Endodermal cell (in vitro differentiated cells): ENCODE measurements at regions not wholly inside any gene's neighbourhood (a gene's known extent, or its start where the extent isn't known, plus 50 kb on each side); places are given as distances from the start of the nearest gene placed in this dataset.

Experiments
- DNase-seq: peaks from one replicate; pipeline ENCODE4 v3.0.0-alpha.2; 2017
- H3K27ac ChIP-seq: 2 replicates; pipeline ENCODE4 v1.5.1; 2013; ENCODE audit warnings: mild to moderate bottlenecking, low read depth, low read length, moderate library complexity
- H3K27me3 ChIP-seq: 2 replicates; pipeline ENCODE4 v1.6.1; 2013; ENCODE audit warnings: mild to moderate bottlenecking, low read length, moderate library complexity; ENCODE audit not compliant: insufficient read depth, control insufficient read depth, poor library complexity, severe bottlenecking
- H3K36me3 ChIP-seq: 2 replicates; pipeline ENCODE4 v1.7.0; 2013; ENCODE audit warnings: mild to moderate bottlenecking, low read length, moderate library complexity; ENCODE audit not compliant: control insufficient read depth, insufficient read depth
- H3K4me1 ChIP-seq: one replicate; pipeline ENCODE4 v1.7.0; 2013; ENCODE audit warnings: low read length; ENCODE audit not compliant: control insufficient read depth, insufficient read depth
- H3K4me3 ChIP-seq: 2 replicates; pipeline ENCODE4 v1.5.1; 2013; ENCODE audit warnings: mild to moderate bottlenecking, low read length, moderate library complexity
- H3K9ac ChIP-seq: 2 replicates; pipeline ENCODE4 v1.6.1; 2013; ENCODE audit warnings: mild to moderate bottlenecking, low read length, moderate library complexity; ENCODE audit not compliant: poor library complexity, severe bottlenecking; ENCODE audit errors: extremely low read depth
- H3K9me3 ChIP-seq: 2 replicates; pipeline ENCODE4 v1.6.1; 2013; ENCODE audit warnings: mild to moderate bottlenecking, low read length, moderate library complexity; ENCODE audit not compliant: control insufficient read depth
- H3K27ac Mint-ChIP-seq: 2 replicates; pipeline ENCODE4 v1.8.0; 2020; ENCODE audit warnings: mixed read lengths
- H3K27me3 Mint-ChIP-seq: 2 replicates; pipeline ENCODE4 v1.8.0; 2021; ENCODE audit warnings: mild to moderate bottlenecking, mixed read lengths; ENCODE audit not compliant: insufficient read depth
- H3K36me3 Mint-ChIP-seq: 2 replicates; pipeline ENCODE4 v1.8.0; 2020; ENCODE audit warnings: low read depth, mixed read lengths
- H3K4me1 Mint-ChIP-seq: 2 replicates; pipeline ENCODE4 v1.8.0; 2020; ENCODE audit warnings: mixed read lengths
- H3K4me3 Mint-ChIP-seq: 2 replicates; pipeline ENCODE4 v1.8.0; 2020; ENCODE audit warnings: mild to moderate bottlenecking, moderate library complexity, mixed read lengths
- H3K9me3 Mint-ChIP-seq: 2 replicates; pipeline ENCODE4 v1.8.0; 2020; ENCODE audit warnings: mild to moderate bottlenecking, mixed read lengths
- CTCF ChIP-seq: fragments of 200-600 bp; sonication (generic); conservative IDR thresholded peaks from 2 replicates; pipeline ENCODE4 v1.5.0; 2021; ENCODE audit warnings: antibody characterized with exemption, mild to moderate bottlenecking
- WGBS, 2 experiments: methylation state at CpG; one replicate each; pipeline versions ENCODE4 v1.1.5 to v1.1.7; 2013; ENCODE audit warnings: missing lambda C conversion rate in 2 of 2, mixed read lengths in 1 of 2; ENCODE audit not compliant: insufficient coverage in 1 of 2, insufficient read length in 1 of 2; 5-methylcytosine and 5-hydroxymethylcytosine counted together

- Mint-ChIP-seq H3K27ac (no peak overlapping the region), H3K9me3 (peaks cover 9% of the 10 kb centered on the region)
Measured at GRCh38 chr11:16685914-16686313, 52.5 kb upstream of the C11orf58 start.

GRCh38 chr11:16678466-16679116 is 59.9 kb upstream of the C11orf58 start:
- no peak for TF ChIP-seq CTCF
- H3K36me3 Mint-ChIP-seq, result no peaks in the 10 kb centered on the region

More at GRCh38 chr11:16685914-16686313, 52.5 kb upstream of the C11orf58 start:
- peak; percentile 45 for DNase-seq
- Histone ChIP-seq H3K4me1 (peaks cover under 1% of the 10 kb centered on the region), H3K27ac (no peak overlapping the region), H3K9ac (no peak overlapping the region), H3K36me3 (no peaks in the 10 kb centered on the region), H3K4me3 (no peak overlapping the region), H3K9me3 (no peaks in the 10 kb centered on the region), H3K27me3 (no peaks in the 10 kb centered on the region)
- Mint-ChIP-seq H3K27me3 (no peaks in the 10 kb centered on the region), H3K36me3 (no peaks in the 10 kb centered on the region), H3K4me3 (no peak overlapping the region), H3K4me1 (peaks cover 5% of the 10 kb centered on the region)
- TF ChIP-seq CTCF, result no peak
- 91 to 100% methylated on average over 2 of the region's 2 CpGs for WGBS, 2 experiments

GRCh38 chr11:16669799-16670415 is 68.5 kb upstream of the C11orf58 start:
- no peak overlapping the region for H3K4me3 Mint-ChIP-seq
- peaks cover 11% of the 10 kb centered on the region for H3K9me3 ChIP-seq
- peak; percentile 87 for DNase-seq
- H3K9me3 Mint-ChIP-seq, result peaks cover 25% of the 10 kb centered on the region
- H3K4me1 Mint-ChIP-seq, result peaks cover 8% of the 10 kb centered on the region
- 85% methylated on average over 2 of the region's 2 CpGs; no CpG with 5 or more reads in 1 of the 2 experiments for WGBS, 2 experiments
- H3K27me3 Mint-ChIP-seq, result no peaks in the 10 kb centered on the region
- TF ChIP-seq CTCF, result no peak
- H3K4me3 ChIP-seq, result no peak overlapping the region
- H3K9ac ChIP-seq, result no peak overlapping the region
- H3K27me3 ChIP-seq, result no peaks in the 10 kb centered on the region
- H3K27ac ChIP-seq, result no peak overlapping the region
- H3K4me1 ChIP-seq, result peaks cover 5% of the 10 kb centered on the region
- H3K36me3 ChIP-seq, result no peaks in the 10 kb centered on the region
- no peaks in the 10 kb centered on the region for H3K36me3 Mint-ChIP-seq
- peak overlapping the region; percentile 85 for H3K27ac Mint-ChIP-seq

More at GRCh38 chr11:16678466-16679116, 59.9 kb upstream of the C11orf58 start:
- no peak overlapping the region for H3K27ac ChIP-seq
- WGBS, 2 experiments, result 78 to 93% methylated on average over 4 to 7 of the region's 7 CpGs
- Mint-ChIP-seq H3K9me3 (peaks cover 9% of the 10 kb centered on the region), H3K27ac (no peak overlapping the region), H3K4me3 (no peak overlapping the region), H3K4me1 (no peaks in the 10 kb centered on the region), H3K27me3 (peaks cover 2% of the 10 kb centered on the region)
- no peaks in the 10 kb centered on the region for H3K4me1 ChIP-seq
- no peaks in the 10 kb centered on the region for H3K27me3 ChIP-seq
- no peaks in the 10 kb centered on the region for H3K36me3 ChIP-seq
- H3K9me3 ChIP-seq, result no peaks in the 10 kb centered on the region
- H3K4me3 ChIP-seq, result no peak overlapping the region
- DNase-seq, result peak; percentile 51
- no peak overlapping the region for H3K9ac ChIP-seq
